ENCODE measurements at regions not wholly inside any gene's neighbourhood (a gene's known extent, or its start where the extent isn't known, plus 50 kb on each side); places are given as distances from the start of the nearest gene placed in this dataset.
"Not testable (repeated sequence)": the region's sequence is repeated elsewhere in the genome, so short reads cannot be mapped to it uniquely, and the experiment has no call there.

DNA sequence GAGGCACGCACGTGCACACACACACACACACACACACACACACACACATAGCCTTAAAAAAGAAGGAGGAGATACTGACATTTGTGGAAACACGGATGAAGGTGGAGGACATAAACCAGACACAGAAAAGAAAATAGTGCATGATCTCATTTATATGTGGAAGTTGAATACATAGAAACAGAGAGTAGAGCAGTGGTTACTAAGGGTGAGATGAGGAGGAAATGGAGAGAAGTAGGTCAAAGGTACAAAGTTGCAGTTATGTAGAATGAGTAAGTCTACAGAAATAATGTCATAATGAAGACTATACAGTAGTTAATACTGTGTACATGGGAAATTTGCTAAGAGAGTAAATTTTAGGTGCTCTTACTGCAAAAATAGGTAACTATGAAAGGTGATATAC lies 412.2 kb upstream of the CDH9 start:
- no peaks in the 10 kb centered on the region for H3K36me3 ChIP-seq (replicated peaks)
- in situ Hi-C loops (cut with HindIII; ENCODE audit: low pct_ligation_motif_present, low sequenced_read_pairs) = no loop called here
- H3K4me3 ChIP-seq (ENCODE audit: low read depth, low read length) = no peak overlapping the region
- DNase-seq = no peak
- no peak overlapping the region for H3K27ac ChIP-seq
- TF ChIP-seq, protein P1, sequence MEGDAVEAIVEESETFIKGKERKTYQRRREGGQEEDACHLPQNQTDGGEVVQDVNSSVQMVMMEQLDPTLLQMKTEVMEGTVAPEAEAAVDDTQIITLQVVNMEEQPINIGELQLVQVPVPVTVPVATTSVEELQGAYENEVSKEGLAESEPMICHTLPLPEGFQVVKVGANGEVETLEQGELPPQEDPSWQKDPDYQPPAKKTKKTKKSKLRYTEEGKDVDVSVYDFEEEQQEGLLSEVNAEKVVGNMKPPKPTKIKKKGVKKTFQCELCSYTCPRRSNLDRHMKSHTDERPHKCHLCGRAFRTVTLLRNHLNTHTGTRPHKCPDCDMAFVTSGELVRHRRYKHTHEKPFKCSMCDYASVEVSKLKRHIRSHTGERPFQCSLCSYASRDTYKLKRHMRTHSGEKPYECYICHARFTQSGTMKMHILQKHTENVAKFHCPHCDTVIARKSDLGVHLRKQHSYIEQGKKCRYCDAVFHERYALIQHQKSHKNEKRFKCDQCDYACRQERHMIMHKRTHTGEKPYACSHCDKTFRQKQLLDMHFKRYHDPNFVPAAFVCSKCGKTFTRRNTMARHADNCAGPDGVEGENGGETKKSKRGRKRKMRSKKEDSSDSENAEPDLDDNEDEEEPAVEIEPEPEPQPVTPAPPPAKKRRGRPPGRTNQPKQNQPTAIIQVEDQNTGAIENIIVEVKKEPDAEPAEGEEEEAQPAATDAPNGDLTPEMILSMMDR (IDR thresholded peaks at IDR 0.05; ENCODE audit: low read depth, low read length, missing control alignments) = no peak
- H3K27me3 ChIP-seq (replicated peaks) = no peaks in the 10 kb centered on the region

DNA sequence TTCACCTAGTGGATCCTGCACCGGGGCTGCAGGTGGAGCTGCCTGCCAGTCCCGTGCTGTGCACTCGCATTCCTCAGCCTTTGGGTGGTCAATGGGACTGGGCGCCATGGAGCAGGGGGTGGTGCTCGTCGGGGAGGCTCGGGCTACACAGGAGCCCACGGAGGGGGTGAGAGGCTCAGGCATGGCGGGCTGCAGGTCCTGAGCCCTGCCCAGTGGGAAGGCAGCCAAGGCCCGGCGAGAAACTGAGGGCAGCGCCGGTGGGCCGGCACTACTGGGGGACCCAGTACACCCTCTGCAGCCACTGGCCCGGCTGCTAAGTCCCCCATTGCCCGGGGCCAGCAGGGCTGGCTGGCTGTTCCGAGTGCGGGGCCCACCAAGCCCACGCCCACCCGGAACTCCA lies 401.0 kb upstream of the CDH9 start:
- H3K4me3 ChIP-seq (ENCODE audit: low read depth, low read length); H3K27me3 ChIP-seq (replicated peaks); H3K27ac ChIP-seq; H3K36me3 ChIP-seq (replicated peaks); in situ Hi-C loops (cut with HindIII; ENCODE audit: low pct_ligation_motif_present, low sequenced_read_pairs); DNase-seq: not testable (repeated sequence)

DNA sequence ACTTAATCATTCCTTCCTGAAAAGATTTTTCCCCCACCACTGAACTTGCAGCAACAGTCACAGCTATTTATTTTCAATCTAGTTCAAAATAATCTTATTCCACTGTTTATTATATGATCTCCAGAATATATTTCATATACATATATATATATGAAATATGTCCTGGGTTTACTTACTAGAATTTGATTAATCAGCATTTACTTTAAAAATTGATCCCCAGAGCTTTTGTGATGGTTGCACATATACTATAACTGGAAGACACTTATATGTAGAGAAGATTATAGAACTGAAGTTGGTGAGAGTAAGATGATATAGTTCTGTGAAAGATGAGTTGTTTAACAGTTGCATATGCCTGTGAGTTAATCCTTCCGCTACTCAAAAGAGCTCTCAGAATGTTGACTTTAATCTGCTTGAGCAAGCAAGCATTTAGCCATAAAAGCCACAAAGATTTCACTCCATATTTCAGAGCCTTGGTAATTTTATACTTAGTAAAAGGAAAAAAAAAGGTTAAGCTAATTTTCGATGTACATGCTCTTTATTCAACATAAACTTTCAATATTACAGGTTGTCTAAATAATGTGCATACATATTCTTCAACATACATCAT lies 399.3 kb upstream of the CDH9 start:
- no peak overlapping the region for H3K4me3 ChIP-seq (ENCODE audit: low read depth, low read length)
- no peak for DNase-seq
- TF ChIP-seq, protein P1 (IDR thresholded peaks at IDR 0.05; ENCODE audit: low read depth, low read length, missing control alignments) = no peak
- H3K27ac ChIP-seq = no peak overlapping the region
- no peaks in the 10 kb centered on the region for H3K36me3 ChIP-seq (replicated peaks)
- H3K27me3 ChIP-seq (replicated peaks) = no peaks in the 10 kb centered on the region
- in situ Hi-C loops (cut with HindIII; ENCODE audit: low pct_ligation_motif_present, low sequenced_read_pairs) = no loop called here

DNA sequence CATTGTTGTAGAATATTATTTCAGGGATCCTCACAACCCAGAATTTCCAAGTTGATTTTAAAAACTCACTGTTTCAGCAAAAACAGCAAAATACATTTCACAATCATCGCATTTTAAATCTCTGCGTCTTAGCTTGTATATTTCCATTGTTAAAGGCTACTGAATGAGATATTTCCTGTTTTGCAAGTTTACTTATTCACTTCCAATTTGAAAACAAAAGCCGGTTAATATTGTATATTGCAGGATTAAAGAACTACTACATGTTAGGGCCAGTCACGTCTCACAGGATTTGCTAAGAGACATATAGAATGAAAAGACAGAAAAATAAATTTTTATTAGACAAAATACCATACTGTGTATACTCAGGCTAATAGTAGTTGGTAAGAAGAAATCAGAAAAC lies 395.9 kb upstream of the CDH9 start:
- H3K4me3 ChIP-seq (ENCODE audit: low read depth, low read length) = no peak overlapping the region
- no peaks in the 10 kb centered on the region for H3K27me3 ChIP-seq (replicated peaks)
- H3K36me3 ChIP-seq (replicated peaks) = no peaks in the 10 kb centered on the region
- DNase-seq = no peak
- H3K27ac ChIP-seq = no peak overlapping the region
- in situ Hi-C loops (cut with HindIII; ENCODE audit: low pct_ligation_motif_present, low sequenced_read_pairs) = no loop called here
- TF ChIP-seq, protein P1 (IDR thresholded peaks at IDR 0.05; ENCODE audit: low read depth, low read length, missing control alignments) = no peak

DNA sequence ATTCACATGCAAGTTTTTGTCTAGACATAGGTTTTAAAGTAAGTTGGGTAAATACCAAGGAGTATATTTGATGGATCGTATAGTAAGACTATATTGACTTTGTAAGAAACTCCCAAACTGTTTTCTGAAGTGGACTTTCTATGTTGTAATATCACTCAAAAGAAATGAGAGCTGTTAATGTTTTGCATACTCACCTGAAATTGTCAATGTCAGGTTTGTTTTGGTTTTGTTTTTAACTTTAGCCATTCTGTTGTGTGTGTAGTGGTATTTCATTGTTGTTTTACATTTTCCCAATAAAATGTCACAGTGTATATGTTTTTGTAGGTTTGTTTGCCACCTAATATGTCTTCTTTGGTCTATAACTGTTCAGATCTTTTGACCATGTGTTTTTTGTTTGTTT lies 375.7 kb upstream of the CDH9 start:
- in situ Hi-C loops (cut with HindIII; ENCODE audit: low pct_ligation_motif_present, low sequenced_read_pairs) = no loop called here
- Histone ChIP-seq H3K36me3 (replicated peaks) (no peaks in the 10 kb centered on the region), H3K27me3 (replicated peaks) (no peaks in the 10 kb centered on the region), H3K4me3 (ENCODE audit: low read depth, low read length) (no peak overlapping the region), H3K27ac (no peak overlapping the region)
- TF ChIP-seq, protein P1 (IDR thresholded peaks at IDR 0.05; ENCODE audit: low read depth, low read length, missing control alignments) = no peak
- no peak for DNase-seq

DNA sequence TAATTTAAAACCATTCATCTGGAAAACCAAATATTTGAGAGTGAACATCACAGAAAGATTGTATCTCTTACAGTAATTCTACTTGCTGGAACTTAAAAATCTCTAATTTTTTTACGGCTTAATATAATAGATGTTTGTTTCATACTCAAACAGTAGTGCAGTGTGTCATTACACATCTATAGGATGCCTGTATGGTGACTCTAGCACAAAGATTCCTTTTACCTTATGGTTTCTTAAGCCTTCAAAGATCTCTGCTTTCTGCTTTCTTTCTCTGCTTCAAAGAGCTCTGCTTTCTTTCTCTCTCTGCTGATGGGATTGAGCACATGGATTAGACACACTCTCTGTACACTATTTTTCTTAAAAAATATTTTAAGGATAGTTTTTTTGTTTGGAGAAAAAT lies 374.0 kb upstream of the CDH9 start:
- Histone ChIP-seq H3K4me3 (ENCODE audit: low read depth, low read length) (no peak overlapping the region), H3K27me3 (replicated peaks) (no peaks in the 10 kb centered on the region), H3K27ac (no peak overlapping the region), H3K36me3 (replicated peaks) (no peaks in the 10 kb centered on the region)
- DNase-seq = no peak
- in situ Hi-C loops (cut with HindIII; ENCODE audit: low pct_ligation_motif_present, low sequenced_read_pairs) = no loop called here
- TF ChIP-seq, protein P1 (IDR thresholded peaks at IDR 0.05; ENCODE audit: low read depth, low read length, missing control alignments) = no peak

All from brain microvascular endothelial cell (primary cell).